Mesothelial cell of epicardium (in vitro differentiated cells): ENCODE measurements at regions not wholly inside any gene's neighbourhood (a gene's known extent, or its start where the extent isn't known, plus 50 kb on each side); places are given as distances from the start of the nearest gene placed in this dataset.

ENCODE experiments used
- DNase-seq, 2 experiments: peaks; one replicate each; pipeline ENCODE4 v3.0.0; 2021; ENCODE audit warnings: low spot score in 2 of 2; ENCODE audit not compliant: unreplicated experiment in 2 of 2
- H3K27ac Mint-ChIP-seq: 2 replicates; pipeline ENCODE4 v1.8.0; 2021; ENCODE audit warnings: mixed read lengths
- H3K27me3 Mint-ChIP-seq: 2 replicates; pipeline ENCODE4 v1.8.0; 2021; ENCODE audit warnings: low read depth, mixed read lengths
- H3K36me3 Mint-ChIP-seq: 2 replicates; pipeline ENCODE4 v1.8.0; 2021; ENCODE audit warnings: mixed read lengths
- H3K4me1 Mint-ChIP-seq: 2 replicates; pipeline ENCODE4 v1.8.0; 2021; ENCODE audit warnings: mixed read lengths
- H3K4me3 Mint-ChIP-seq: 2 replicates; pipeline ENCODE4 v1.8.0; 2021; ENCODE audit warnings: mild to moderate bottlenecking, moderate library complexity, mixed read lengths
- H3K9me3 Mint-ChIP-seq: 2 replicates; pipeline ENCODE4 v1.8.0; 2021; ENCODE audit warnings: mixed read lengths
- TF ChIP-seq, protein P1 (sequence below): fragments of 200-600 bp; sonication (generic); IDR thresholded peaks from one replicate; pipeline ENCODE4 v1.5.0; 2021; ENCODE audit warnings: antibody characterized with exemption; ENCODE audit not compliant: unreplicated experiment

DNA sequence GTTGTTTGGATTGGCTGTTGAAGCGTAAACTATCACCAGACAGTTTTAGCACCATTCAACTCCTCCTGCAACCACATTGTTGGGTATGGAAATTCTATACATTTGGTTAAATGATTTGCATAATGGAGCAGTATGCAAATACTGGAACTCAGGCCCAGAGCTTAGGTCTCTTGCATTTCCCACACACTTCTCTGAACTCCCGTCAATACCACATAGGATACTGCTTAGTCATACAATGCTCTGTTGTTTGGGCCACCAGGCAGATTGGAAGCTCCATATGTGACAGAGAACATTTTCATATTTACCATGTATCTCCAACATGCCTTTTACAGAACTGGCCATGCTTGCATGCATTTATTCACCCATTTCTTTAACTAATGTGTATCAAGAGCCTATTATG is 78.0 kb downstream of the IFNG start:
- no peak overlapping the region for H3K27ac Mint-ChIP-seq
- no peaks in the 10 kb centered on the region for H3K27me3 Mint-ChIP-seq
- H3K4me3 Mint-ChIP-seq = no peak overlapping the region
- peaks cover 2% of the 10 kb centered on the region for H3K4me1 Mint-ChIP-seq
- DNase-seq = no peak
- TF ChIP-seq, protein P1, sequence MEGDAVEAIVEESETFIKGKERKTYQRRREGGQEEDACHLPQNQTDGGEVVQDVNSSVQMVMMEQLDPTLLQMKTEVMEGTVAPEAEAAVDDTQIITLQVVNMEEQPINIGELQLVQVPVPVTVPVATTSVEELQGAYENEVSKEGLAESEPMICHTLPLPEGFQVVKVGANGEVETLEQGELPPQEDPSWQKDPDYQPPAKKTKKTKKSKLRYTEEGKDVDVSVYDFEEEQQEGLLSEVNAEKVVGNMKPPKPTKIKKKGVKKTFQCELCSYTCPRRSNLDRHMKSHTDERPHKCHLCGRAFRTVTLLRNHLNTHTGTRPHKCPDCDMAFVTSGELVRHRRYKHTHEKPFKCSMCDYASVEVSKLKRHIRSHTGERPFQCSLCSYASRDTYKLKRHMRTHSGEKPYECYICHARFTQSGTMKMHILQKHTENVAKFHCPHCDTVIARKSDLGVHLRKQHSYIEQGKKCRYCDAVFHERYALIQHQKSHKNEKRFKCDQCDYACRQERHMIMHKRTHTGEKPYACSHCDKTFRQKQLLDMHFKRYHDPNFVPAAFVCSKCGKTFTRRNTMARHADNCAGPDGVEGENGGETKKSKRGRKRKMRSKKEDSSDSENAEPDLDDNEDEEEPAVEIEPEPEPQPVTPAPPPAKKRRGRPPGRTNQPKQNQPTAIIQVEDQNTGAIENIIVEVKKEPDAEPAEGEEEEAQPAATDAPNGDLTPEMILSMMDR = no peak
- H3K9me3 Mint-ChIP-seq = peaks cover 31% of the 10 kb centered on the region
- H3K36me3 Mint-ChIP-seq = peaks cover 10% of the 10 kb centered on the region

DNA sequence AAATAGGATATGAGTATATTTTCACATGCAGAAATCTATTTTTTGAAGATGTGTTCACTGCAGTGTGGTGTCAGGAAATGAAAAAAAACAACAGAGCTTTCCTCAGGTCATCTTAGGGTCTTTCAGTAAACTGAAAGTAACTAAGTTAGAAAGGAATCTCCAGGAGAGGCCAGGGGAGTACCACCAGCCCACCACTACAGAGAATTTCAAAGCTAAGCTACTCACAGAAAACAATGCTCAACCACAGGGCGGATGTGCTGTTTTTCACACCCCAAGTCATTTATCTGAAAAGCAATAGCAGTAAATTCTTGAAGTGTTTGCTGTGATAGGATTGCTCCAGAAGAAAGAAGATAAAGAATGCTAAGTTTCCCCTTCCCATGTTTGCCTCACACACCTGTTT is 79.0 kb downstream of the IFNG start:
- Mint-ChIP-seq H3K9me3 (peaks cover 33% of the 10 kb centered on the region), H3K27ac (no peak overlapping the region), H3K27me3 (no peaks in the 10 kb centered on the region), H3K4me1 (peaks cover 2% of the 10 kb centered on the region), H3K4me3 (no peak overlapping the region), H3K36me3 (peaks cover 10% of the 10 kb centered on the region)
- TF ChIP-seq, protein P1 = no peak
- no peak for DNase-seq

DNA sequence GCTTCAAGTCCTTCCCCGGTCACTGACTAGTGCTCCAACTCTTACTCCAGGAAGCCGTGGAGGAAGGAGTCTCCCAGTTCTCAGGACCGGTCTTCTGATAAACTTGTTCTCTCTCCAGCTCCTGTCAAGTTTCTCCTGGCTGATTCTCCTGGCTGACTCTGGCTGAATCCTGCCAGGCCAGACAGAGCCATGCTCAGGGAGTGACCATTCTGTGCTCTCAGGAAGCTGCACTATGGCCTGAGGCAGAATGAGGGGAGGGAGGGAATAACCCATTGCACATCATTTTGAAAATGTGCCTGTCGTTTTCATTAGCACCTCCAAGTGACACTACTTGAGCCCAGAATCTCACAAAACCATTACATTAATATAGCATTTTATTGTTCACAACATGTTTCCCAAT is 80.8 kb downstream of the IFNG start:
- H3K27ac Mint-ChIP-seq = no peak overlapping the region
- H3K9me3 Mint-ChIP-seq = peaks cover 21% of the 10 kb centered on the region
- H3K36me3 Mint-ChIP-seq = peaks cover 6% of the 10 kb centered on the region
- DNase-seq = no peak
- H3K4me1 Mint-ChIP-seq = peaks cover 2% of the 10 kb centered on the region
- no peak overlapping the region for H3K4me3 Mint-ChIP-seq
- H3K27me3 Mint-ChIP-seq = no peaks in the 10 kb centered on the region
- TF ChIP-seq, protein P1 = no peak

DNA sequence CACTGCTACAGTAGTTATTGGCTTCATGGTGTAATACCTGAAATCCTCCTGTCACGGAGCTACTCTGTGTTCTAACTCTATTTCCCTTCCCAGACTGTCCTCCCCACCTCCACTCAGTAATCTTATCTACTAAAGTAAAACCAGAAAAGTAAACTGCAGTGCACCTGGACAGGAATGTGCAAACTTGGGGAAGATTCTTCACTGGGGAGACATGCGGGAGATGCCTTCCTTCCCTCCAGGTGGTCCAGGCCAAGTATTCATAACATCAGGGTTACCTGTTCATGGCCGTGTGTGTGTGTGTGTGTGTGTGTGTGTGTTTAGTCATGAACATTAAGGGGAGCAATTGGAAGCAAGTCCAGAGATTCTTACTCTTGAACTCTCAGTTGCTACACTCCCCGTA is 84.1 kb downstream of the IFNG start:
- Mint-ChIP-seq H3K9me3 (peaks cover 10% of the 10 kb centered on the region), H3K36me3 (no peaks in the 10 kb centered on the region), H3K27me3 (no peaks in the 10 kb centered on the region), H3K4me3 (no peak overlapping the region), H3K4me1 (peaks cover 2% of the 10 kb centered on the region), H3K27ac (no peak overlapping the region)
- no peak for DNase-seq
- TF ChIP-seq, protein P1 = no peak

DNA sequence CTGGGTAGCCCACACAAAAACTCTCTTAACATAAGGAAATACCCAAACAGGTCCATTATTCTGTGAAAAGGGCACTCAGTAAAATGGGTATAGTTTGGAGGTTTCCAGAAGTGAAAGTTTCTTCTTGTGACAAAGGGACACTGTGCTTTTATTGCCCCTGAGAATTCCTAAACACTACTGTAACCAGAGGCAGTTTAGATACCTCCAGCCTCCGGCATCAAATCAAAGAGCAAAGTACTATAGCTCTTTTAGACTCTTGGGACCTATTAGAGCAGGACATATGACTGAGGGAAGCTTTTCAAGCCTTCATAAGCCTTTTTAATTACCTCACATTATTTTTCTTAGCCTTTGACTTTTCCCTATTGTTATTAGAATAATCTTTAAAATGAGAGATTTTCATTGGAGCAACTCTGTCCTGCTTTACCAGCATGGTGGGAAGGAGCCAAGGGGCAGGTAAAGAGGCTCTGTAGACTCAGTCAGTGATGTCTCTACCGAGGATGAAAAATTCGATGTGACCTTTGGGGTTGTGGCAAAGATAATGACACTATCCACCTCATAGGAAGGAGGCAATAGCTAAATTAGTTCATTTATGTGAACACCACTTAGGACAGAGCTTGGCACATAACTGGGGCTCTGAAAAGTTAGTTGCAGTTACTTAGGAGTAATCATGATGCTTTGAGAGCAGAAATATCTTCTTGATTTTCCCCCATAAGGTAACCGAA is 85.1 kb downstream of the IFNG start:
- no peak for DNase-seq
- H3K9me3 Mint-ChIP-seq = peaks cover 12% of the 10 kb centered on the region
- TF ChIP-seq, protein P1 = no peak
- H3K27ac Mint-ChIP-seq = no peak overlapping the region
- no peaks in the 10 kb centered on the region for H3K36me3 Mint-ChIP-seq
- H3K4me1 Mint-ChIP-seq = peaks cover 2% of the 10 kb centered on the region
- no peaks in the 10 kb centered on the region for H3K27me3 Mint-ChIP-seq
- H3K4me3 Mint-ChIP-seq = no peak overlapping the region

DNA sequence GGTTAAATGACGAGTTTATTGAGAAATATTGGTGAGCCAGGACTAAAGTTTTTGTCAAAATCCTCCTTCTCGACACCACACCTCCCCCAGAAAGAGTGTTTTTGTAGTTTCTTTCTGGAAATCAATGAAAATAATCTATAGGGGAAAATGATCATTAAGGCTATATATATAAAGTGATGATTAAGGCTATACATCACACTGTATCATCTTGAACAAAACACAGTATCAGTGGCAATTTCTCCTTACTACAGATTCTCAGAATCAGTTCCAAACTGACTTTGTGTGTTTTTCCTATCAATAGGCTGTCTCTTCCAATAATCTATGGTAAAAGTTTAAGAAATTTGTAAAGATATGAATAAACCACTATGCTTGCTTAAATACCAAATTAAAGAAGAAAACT is 81.7 kb downstream of the IFNG-AS1 start:
- Mint-ChIP-seq H3K36me3 (peaks cover 8% of the 10 kb centered on the region), H3K9me3 (peaks cover 25% of the 10 kb centered on the region), H3K27ac (no peak overlapping the region), H3K4me3 (no peak overlapping the region), H3K4me1 (no peaks in the 10 kb centered on the region), H3K27me3 (no peaks in the 10 kb centered on the region)
- no peak for DNase-seq
- TF ChIP-seq, protein P1 = no peak
